ENCODE measurements at regions not wholly inside any gene's neighbourhood (a gene's known extent, or its start where the extent isn't known, plus 50 kb on each side); places are given as distances from the start of the nearest gene placed in this dataset.

- TF ChIP-seq CTCF (IDR thresholded peaks at IDR 0.05) (no peak), REST (IDR thresholded peaks at IDR 0.05) (no peak), MYC (IDR thresholded peaks at IDR 0.05; ENCODE audit: borderline replicate concordance, low read length) (no peak), RNF2 (IDR thresholded peaks at IDR 0.05; ENCODE audit: borderline replicate concordance, low read depth) (no peak), MAZ (IDR thresholded peaks at IDR 0.05; ENCODE audit: borderline replicate concordance, low read depth, low read length) (no peak), HMGXB4 (CRISPR knock-in tag; IDR thresholded peaks at IDR 0.05; ENCODE audit: borderline replicate concordance) (no peak), KDM5A (IDR thresholded peaks at IDR 0.05) (no peak), KDM1A (IDR thresholded peaks at IDR 0.05; ENCODE audit: low read depth) (no peak)
Measured at GRCh38 chr7:3094701-3095445, 51.2 kb upstream of the CARD11 start.

Data from A549 (cell line).